HAP-1 (cell line): ENCODE measurements at regions not wholly inside any gene's neighbourhood (a gene's known extent, or its start where the extent isn't known, plus 50 kb on each side); places are given as distances from the start of the nearest gene placed in this dataset.
"Not testable (repeated sequence)": the region's sequence is repeated elsewhere in the genome, so short reads cannot be mapped to it uniquely, and the experiment has no call there.

Experiments
- DNase-seq, 2 experiments: peaks; one replicate each; pipeline ENCODE4 v3.0.0-alpha.2; 2016 to 2020; ENCODE audit warnings: low spot score in 2 of 2
- H3K27me3 ChIP-seq: fragments of 250-450 bp; sonication (Bioruptor Pico); 2 replicates; pipeline ENCODE4 v1.5.1; 2020; ENCODE audit warnings: low read depth, mild to moderate bottlenecking, moderate library complexity
- H3K36me3 ChIP-seq: fragments of 250-450 bp; sonication (Bioruptor Pico); replicated peaks from 2 replicates; pipeline ENCODE4 v1.5.1; 2020; ENCODE audit warnings: mild to moderate bottlenecking
- H3K4me1 ChIP-seq: fragments of 250-450 bp; sonication (Bioruptor Pico); 2 replicates; pipeline ENCODE4 v1.5.1; 2020; ENCODE audit warnings: mild to moderate bottlenecking
- H3K4me3 ChIP-seq: fragments of 250-450 bp; sonication (Bioruptor Pico); 2 replicates; pipeline ENCODE4 v1.5.1; 2020; ENCODE audit warnings: mild to moderate bottlenecking, moderate library complexity
- H3K9me3 ChIP-seq: fragments of 250-450 bp; sonication (Bioruptor Pico); 2 replicates; pipeline ENCODE4 v1.5.1; 2020; ENCODE audit warnings: mild to moderate bottlenecking, moderate library complexity
- in situ Hi-C: fragments of 300-500 bp; cut with MboI; formaldehyde crosslinking; loops from 3 replicates; pipeline ENCODE4 v1.14.3; 2020; ENCODE audit warnings: low sequenced_read_pairs, inconsistent platforms, mixed read lengths

- DNase-seq, H3K9me3 ChIP-seq, H3K4me1 ChIP-seq, H3K4me3 ChIP-seq, H3K27me3 ChIP-seq, in situ Hi-C loops, H3K36me3 ChIP-seq: not testable (repeated sequence)
These were observed 146.4 kb downstream of the NPIPA8 start for GRCh38 chr16:18190179-18190578.

DNA sequence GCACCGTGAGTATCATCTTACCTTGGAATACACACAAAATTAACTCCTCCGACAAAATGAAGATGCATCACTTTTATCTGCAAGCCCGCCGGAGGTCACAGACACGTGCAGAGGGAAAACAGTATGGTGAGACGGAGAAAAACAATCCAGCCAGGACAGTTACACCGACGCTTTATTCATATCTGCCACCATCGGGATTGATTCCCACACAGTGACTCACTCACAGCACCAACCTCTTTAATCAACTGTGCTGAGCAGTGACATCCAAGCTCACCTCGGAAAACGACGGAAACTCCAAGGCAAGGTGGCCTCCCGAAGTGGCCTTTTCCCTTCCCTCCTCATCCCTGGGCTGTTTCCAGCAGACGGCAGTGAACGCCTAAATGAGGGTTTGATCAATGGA lies 151.8 kb downstream of the NPIPA8 start:
- H3K9me3 ChIP-seq, H3K27me3 ChIP-seq, DNase-seq, H3K36me3 ChIP-seq, H3K4me3 ChIP-seq, H3K4me1 ChIP-seq, in situ Hi-C loops: not testable (repeated sequence)

DNA sequence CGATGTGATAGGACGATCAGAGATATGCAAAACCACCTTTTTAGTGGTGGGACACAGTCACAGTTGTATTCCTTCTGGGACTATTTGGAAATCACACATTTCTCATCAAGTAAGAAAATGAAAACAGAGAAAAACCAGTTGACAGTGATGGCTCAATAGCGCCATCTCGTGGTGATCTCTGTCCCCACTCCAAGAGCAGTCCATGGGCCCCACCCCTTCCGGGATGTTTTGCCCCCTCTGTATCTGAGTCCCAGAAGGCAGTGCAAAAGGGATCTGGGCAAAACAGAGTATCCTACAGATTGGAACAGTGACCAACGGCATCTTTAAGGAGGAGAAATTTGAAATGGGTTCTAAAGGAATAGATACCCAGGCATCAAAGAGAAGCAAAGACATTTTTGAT lies 155.5 kb downstream of the NPIPA8 start:
- in situ Hi-C loops, result not testable (repeated sequence)

GRCh38 chr16:18173945-18174497 lies 162.5 kb downstream of the NPIPA8 start:
- H3K4me1 ChIP-seq, H3K27me3 ChIP-seq, H3K36me3 ChIP-seq, DNase-seq, H3K9me3 ChIP-seq, H3K4me3 ChIP-seq, in situ Hi-C loops: not testable (repeated sequence)

More for the DNA sequence above, 155.5 kb downstream of the NPIPA8 start:
- not testable (repeated sequence) for H3K27me3 ChIP-seq, H3K36me3 ChIP-seq, H3K4me1 ChIP-seq, H3K9me3 ChIP-seq, H3K4me3 ChIP-seq, DNase-seq

GRCh38 chr16:18162293-18162692 lies 174.2 kb downstream of the NPIPA8 start:
- H3K36me3 ChIP-seq, H3K27me3 ChIP-seq, H3K4me1 ChIP-seq, H3K4me3 ChIP-seq, in situ Hi-C loops, H3K9me3 ChIP-seq, DNase-seq: not testable (repeated sequence)

GRCh38 chr16:18161224-18161623 lies 175.3 kb downstream of the NPIPA8 start:
- H3K4me3 ChIP-seq, H3K27me3 ChIP-seq, H3K9me3 ChIP-seq, H3K4me1 ChIP-seq, H3K36me3 ChIP-seq, DNase-seq, in situ Hi-C loops: not testable (repeated sequence)

DNA sequence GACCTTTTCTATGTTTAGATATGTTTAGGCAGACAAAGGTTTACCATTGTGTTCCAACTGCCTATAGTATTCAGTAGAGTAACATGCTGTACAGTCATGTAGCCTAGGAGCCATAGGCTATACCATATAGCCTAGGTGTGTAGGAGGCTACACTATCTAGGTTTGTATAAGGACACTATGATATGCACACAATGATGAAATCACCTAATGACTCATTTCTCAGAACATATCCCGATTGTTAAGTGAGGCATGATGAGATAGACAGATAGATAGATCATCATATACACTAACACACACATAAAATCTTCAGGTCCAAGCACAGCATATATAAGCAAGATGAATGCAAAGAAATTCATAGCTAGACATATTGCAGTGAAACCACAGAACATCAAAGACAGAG lies 177.4 kb downstream of the NPIPA8 start:
- H3K4me3 ChIP-seq, H3K4me1 ChIP-seq, H3K9me3 ChIP-seq, in situ Hi-C loops, DNase-seq, H3K27me3 ChIP-seq, H3K36me3 ChIP-seq: not testable (repeated sequence)

DNA sequence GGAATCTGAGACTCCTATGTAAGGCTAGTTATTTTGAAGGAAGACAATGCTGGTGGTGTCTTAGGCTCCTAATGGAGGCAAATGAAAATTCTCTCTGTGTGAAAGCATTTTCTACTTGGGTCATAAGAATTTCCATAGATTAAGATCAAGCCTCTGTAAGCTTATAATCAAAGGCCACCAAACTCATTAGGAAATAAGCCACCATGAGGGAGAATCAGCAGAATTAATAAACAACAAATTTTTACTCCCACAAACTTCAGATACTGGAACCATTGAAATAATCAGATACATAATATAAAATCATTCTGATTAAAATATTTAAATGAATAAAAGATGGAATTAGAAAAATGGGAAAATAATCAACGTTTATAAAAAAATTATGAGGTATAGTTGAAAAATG lies 178.7 kb downstream of the NPIPA8 start:
- H3K9me3 ChIP-seq, in situ Hi-C loops, DNase-seq, H3K4me3 ChIP-seq, H3K27me3 ChIP-seq, H3K36me3 ChIP-seq, H3K4me1 ChIP-seq: not testable (repeated sequence)

DNA sequence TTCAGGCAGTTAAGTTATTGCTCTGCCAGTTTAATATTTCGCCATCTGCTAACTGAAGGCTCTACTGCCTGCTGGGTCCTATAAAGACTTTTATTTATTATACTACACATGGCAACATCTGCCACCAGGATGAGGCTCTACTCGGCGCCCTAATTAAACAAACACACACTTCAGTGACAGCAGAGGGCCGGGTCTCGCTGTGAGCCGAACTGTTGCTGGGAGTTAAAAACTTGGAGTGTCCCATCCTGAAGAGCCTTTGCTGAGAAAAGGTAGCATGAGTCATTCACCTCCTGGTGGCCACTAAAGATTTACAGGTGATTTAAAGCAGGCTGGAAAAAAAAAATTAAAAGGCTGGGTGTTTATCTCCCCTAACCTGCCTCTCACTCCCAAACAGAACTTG lies 183.7 kb downstream of the NPIPA8 start:
- H3K9me3 ChIP-seq, H3K4me1 ChIP-seq, H3K27me3 ChIP-seq, H3K36me3 ChIP-seq, DNase-seq, H3K4me3 ChIP-seq, in situ Hi-C loops: not testable (repeated sequence)

- H3K4me3 ChIP-seq, H3K9me3 ChIP-seq, H3K36me3 ChIP-seq, H3K27me3 ChIP-seq, DNase-seq, in situ Hi-C loops, H3K4me1 ChIP-seq: not testable (repeated sequence)
These were observed 188.4 kb downstream of the NPIPA8 start for GRCh38 chr16:18148132-18148531.

DNA sequence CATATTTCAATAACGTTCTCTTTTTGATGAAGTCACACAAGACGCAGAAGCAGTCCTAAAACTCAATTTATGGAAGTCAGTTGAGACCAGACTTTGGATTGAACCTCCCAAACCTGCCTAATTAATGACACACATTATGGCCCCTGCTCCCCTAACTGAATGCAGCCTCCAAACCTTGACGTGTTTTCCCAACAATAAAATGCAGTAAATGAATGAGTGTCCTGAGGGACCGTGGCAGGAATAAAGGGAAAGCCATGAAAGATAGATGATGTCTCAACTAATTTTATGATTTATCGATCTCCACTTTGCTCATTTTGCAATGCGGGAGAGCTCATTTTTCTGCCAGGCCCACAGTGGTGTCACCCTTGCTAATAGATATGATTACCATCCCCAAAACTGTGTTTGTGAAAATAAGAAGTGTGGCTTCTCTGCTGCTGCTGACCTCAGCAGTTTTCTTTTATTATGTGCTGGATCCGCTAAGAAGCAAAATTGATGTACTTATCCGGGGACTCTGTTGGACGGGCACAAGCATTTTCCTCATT lies 189.9 kb downstream of the NPIPA8 start:
- H3K27me3 ChIP-seq, H3K4me1 ChIP-seq, H3K36me3 ChIP-seq, DNase-seq, in situ Hi-C loops, H3K4me3 ChIP-seq, H3K9me3 ChIP-seq: not testable (repeated sequence)

- H3K27me3 ChIP-seq, H3K4me1 ChIP-seq, H3K4me3 ChIP-seq, H3K36me3 ChIP-seq, DNase-seq, H3K9me3 ChIP-seq, in situ Hi-C loops: not testable (repeated sequence)
These were observed 194.5 kb downstream of the NPIPA8 start for GRCh38 chr16:18142066-18142465.

DNA sequence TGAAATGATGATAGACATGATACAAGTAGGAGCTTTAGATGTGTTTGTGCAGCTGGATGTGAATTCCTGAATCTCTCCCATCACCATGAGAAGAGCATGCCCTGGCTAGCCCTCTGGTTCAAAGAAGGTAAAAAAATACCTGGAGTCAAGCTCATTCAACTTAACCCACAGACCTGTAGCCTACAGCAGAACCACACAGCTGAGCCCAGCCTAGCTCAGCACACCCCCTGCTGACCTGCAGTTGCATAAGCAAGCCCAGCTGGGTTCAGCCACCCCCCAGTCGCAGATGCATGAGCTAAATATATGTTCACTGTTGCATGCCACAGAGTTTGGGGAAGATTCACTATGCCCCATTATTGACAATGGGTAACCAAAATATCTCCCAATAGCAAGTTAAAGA lies 200.2 kb downstream of the NPIPA8 start:
- H3K4me1 ChIP-seq, in situ Hi-C loops, DNase-seq, H3K36me3 ChIP-seq, H3K9me3 ChIP-seq, H3K27me3 ChIP-seq, H3K4me3 ChIP-seq: not testable (repeated sequence)

GRCh38 chr16:18135024-18135423 lies 201.5 kb downstream of the NPIPA8 start:
- in situ Hi-C loops, H3K27me3 ChIP-seq, H3K4me3 ChIP-seq, H3K9me3 ChIP-seq, DNase-seq, H3K36me3 ChIP-seq, H3K4me1 ChIP-seq: not testable (repeated sequence)

DNA sequence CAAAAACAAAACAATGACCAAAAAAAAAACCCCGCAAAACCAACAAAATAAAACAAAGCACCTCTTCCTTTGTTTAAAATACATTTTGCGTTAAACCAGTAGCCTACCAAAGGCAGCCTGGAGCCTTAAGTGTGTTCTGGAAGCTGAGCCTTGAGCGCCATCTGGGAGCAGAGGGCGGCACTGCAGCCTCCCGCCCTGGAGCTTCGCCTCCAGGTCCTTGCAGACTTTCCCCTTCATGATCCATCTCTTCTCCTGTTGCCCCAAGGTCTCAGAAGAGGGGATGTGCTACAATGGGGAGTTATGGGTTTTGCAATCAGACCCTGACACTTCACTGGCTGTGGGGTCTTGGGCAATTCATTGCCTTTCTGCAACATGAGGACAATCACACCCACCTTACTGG lies 204.9 kb downstream of the NPIPA8 start:
- DNase-seq, H3K36me3 ChIP-seq, H3K4me1 ChIP-seq, H3K9me3 ChIP-seq, in situ Hi-C loops, H3K27me3 ChIP-seq, H3K4me3 ChIP-seq: not testable (repeated sequence)
